GM12878 (cell line): ENCODE measurements at regions not wholly inside any gene's neighbourhood (a gene's known extent, or its start where the extent isn't known, plus 50 kb on each side); places are given as distances from the start of the nearest gene placed in this dataset.

Experiments used
- ATAC-seq: fragments of 200-7000 bp; cut with Tn5 transposase; 3 replicates; pipeline ENCODE4 v1.9.1; 2020; ENCODE audit warnings: mild to moderate bottlenecking, moderate library complexity
- BruUV-seq: library from RNA; stranded (reverse); fragments of 400-500 nt; replicated peaks from 2 replicates; lab custom pipeline; 2021; lab: Mats Ljungman, UMichigan
- CTCF ChIA-PET: fragments of 300-600 bp; sonication (Branson Sonifier 250); formaldehyde crosslinking; extraction: SDS; loops from one replicate; lab custom pipeline; 2021; ENCODE audit warnings: inconsistent platforms; lab: Yijun Ruan, JAX
- POLR2A ChIA-PET: fragments of 350-600 bp; formaldehyde crosslinking; extraction: SDS; loops from one replicate; lab custom pipeline; 2021; ENCODE audit warnings: inconsistent platforms; lab: Charles Lee
- RAD21 ChIA-PET: fragments of 300-600 bp; sonication (Branson Sonifier 250); formaldehyde crosslinking; loops from one replicate; lab custom pipeline; 2023; ENCODE audit warnings: antibody characterized with exemption; ENCODE audit not compliant: unreplicated experiment; lab: Charles Lee
- SMC1A ChIA-PET: fragments of 300-600 bp; sonication (Branson Sonifier 250); formaldehyde crosslinking; loops from one replicate; lab custom pipeline; 2023; ENCODE audit not compliant: unreplicated experiment, uncharacterized antibody; lab: Charles Lee
- DNase-seq: peaks from one replicate; pipeline ENCODE4 v3.0.0-alpha.2; 2011; ENCODE audit warnings: low read depth, low spot score
- FAIRE-seq: peaks from 3 replicates; lab custom pipeline; 2011; peaks lifted over from hg19 to GRCh38; lab: Jason Lieb, UNC
- H2AFZ ChIP-seq: 2 replicates; pipeline ENCODE4 v1.6.0; 2011; ENCODE audit warnings: low read depth, low read length, control low read depth; ENCODE audit not compliant: control insufficient read depth
- H3K27ac ChIP-seq: 2 replicates; pipeline ENCODE4 v1.5.1; 2011; ENCODE audit warnings: control low read depth; ENCODE audit not compliant: control insufficient read depth, insufficient read depth
- H3K27me3 ChIP-seq, 2 experiments: replicated peaks in 1 of 2; 2 replicates each; pipeline versions ENCODE4 v1.6.0 to v1.6.1; 2011; ENCODE audit warnings: low read length in 1 of 2; ENCODE audit not compliant: control insufficient read depth in 2 of 2, insufficient read depth in 2 of 2
- H3K36me3 ChIP-seq, 2 experiments: 2 replicates each; pipeline ENCODE4 v1.5.1; 2011; ENCODE audit warnings: low read length in 1 of 2; ENCODE audit not compliant: control insufficient read depth in 2 of 2, insufficient read depth in 2 of 2
- H3K4me1 ChIP-seq: 2 replicates; pipeline ENCODE4 v1.6.1; 2011; ENCODE audit warnings: mild to moderate bottlenecking, low read length, moderate library complexity, mixed read lengths; ENCODE audit not compliant: control insufficient read depth, insufficient read depth
- H3K4me2 ChIP-seq: 2 replicates; pipeline ENCODE4 v1.6.0; 2011; ENCODE audit warnings: control low read depth; ENCODE audit not compliant: control insufficient read depth, insufficient read depth
- H3K4me3 ChIP-seq: fragments of 200-600 bp; sonication (generic); 2 replicates; pipeline ENCODE4 v1.5.1; 2016
- H3K79me2 ChIP-seq: 2 replicates; pipeline ENCODE4 v1.6.0; 2011; ENCODE audit warnings: low read length; ENCODE audit not compliant: control insufficient read depth, insufficient read depth
- H3K9ac ChIP-seq: 2 replicates; pipeline ENCODE4 v1.8.0; 2011; ENCODE audit warnings: low read length, control low read depth, mixed read lengths; ENCODE audit not compliant: control insufficient read depth, insufficient read depth
- H3K9me3 ChIP-seq: replicated peaks from 3 replicates; pipeline ENCODE4 v1.5.1; 2011; ENCODE audit warnings: mild to moderate bottlenecking, low read length; ENCODE audit not compliant: control insufficient read depth, insufficient read depth
- H4K20me1 ChIP-seq: 2 replicates; pipeline ENCODE4 v1.6.0; 2011; ENCODE audit not compliant: control insufficient read depth, insufficient read depth
- BCLAF1 ChIP-seq: fragments of 450-650 bp; IDR thresholded peaks from 2 replicates; pipeline ENCODE4 v1.6.1; 2017; ENCODE audit warnings: antibody characterized with exemption, mild to moderate bottlenecking, moderate library complexity
- CBX3 ChIP-seq: fragments of 200-600 bp; sonication (generic); IDR thresholded peaks from 2 replicates; pipeline ENCODE4 v1.6.1; 2016; ENCODE audit warnings: low read depth, borderline replicate concordance
- CHD2 ChIP-seq: IDR thresholded peaks from 2 replicates; pipeline ENCODE4 v1.6.1; 2011; ENCODE audit warnings: low read depth, low read length, improper control_type of control experiment, borderline replicate concordance
- CHD4 ChIP-seq: fragments of 200-600 bp; sonication (generic); IDR thresholded peaks from 2 replicates; pipeline ENCODE4 v1.6.1; 2016; ENCODE audit warnings: mild to moderate bottlenecking
- DPF2 ChIP-seq: fragments of 450-650 bp; IDR thresholded peaks from 2 replicates; pipeline ENCODE4 v1.6.1; 2017; ENCODE audit warnings: mild to moderate bottlenecking
- GATAD2B ChIP-seq: fragments of 450-650 bp; conservative IDR thresholded peaks from 2 replicates; pipeline ENCODE4 v1.6.1; 2017; ENCODE audit warnings: low read depth, mild to moderate bottlenecking, moderate library complexity
- SPI1 ChIP-seq: IDR thresholded peaks from 2 replicates; pipeline ENCODE4 v1.6.1; 2011; ENCODE audit warnings: low read depth, mild to moderate bottlenecking, low read length, moderate library complexity, borderline replicate concordance; ENCODE audit not compliant: insufficient read depth
- WGBS: methylation state at CpG from one replicate; pipeline ENCODE4 v1.1.6; 2016; ENCODE audit warnings: low lambda C conversion rate; ENCODE audit not compliant: insufficient replicate concordance, insufficient coverage; ENCODE audit errors: missing lambda C conversion rate; 5-methylcytosine and 5-hydroxymethylcytosine counted together
- in situ Hi-C: fragments of 300-500 bp; cut with MboI; formaldehyde crosslinking; loops from 9 replicates; pipeline ENCODE4 v1.14.3; 2018; ENCODE audit warnings: mixed read lengths
- intact Hi-C: fragments of 100-400 bp; cut with micrococcal nuclease; formaldehyde crosslinking; loops from one replicate; pipeline ENCODE4 v1.14.2; 2022; ENCODE audit not compliant: unreplicated experiment
- TF ChIP-seq, protein P1 (sequence below): fragments of 450-650 bp; formaldehyde crosslinking; IDR thresholded peaks from 2 replicates; pipeline ENCODE4 v1.4.0; 2022; ENCODE audit warnings: mild to moderate bottlenecking, moderate library complexity

DNA sequence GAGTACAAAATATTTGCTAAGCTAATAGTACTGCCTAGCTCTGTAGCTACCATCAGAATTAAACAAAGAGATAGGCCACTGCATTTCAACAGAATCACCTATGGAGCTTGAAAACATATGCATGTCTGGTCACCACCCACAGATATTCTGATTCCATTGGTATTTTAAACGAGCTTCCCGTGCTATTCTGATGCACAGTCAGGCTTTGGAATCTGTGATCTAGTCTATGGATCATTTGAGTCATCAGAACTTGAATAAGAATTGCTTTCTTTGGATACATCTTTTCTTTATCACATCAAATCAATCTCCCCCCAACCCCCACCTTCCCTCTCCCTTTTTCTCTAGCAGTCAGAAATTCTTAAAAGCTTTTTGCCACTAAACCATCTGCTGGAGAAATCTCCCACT lies 124.7 kb downstream of the NPIPB5 start (continued):
- TF ChIP-seq BCLAF1, result no peak

GRCh38 chr16:22635801-22636200 lies 125.1 kb downstream of the NPIPB5 start:
- Histone ChIP-seq H3K36me3 (no peaks in the 10 kb centered on the region), H3K4me1 (no peaks in the 10 kb centered on the region), H3K27me3 (no peaks in the 10 kb centered on the region), H3K27ac (no peak overlapping the region), H3K4me3 (no peak overlapping the region), H3K9me3 (no peaks in the 10 kb centered on the region), H2AFZ (no peak overlapping the region), H3K79me2 (no peaks in the 10 kb centered on the region), H4K20me1 (no peaks in the 10 kb centered on the region), H3K9ac (no peak overlapping the region), H3K4me2 (no peak overlapping the region)
- in situ Hi-C loops (loop anchor here (5.0 kb wide), 1 partner anchor 1054 kb away; no protein-coding TSS in a partner anchor), intact Hi-C loops (no loop called here)
- BruUV-seq, result no TSS peak
- ChIA-PET SMC1A (interaction anchor here (1.4 kb wide), 1 partner anchor 18 kb away, joined by 3 read pairs; no protein-coding TSS in a partner anchor), CTCF (interaction anchor here (0.5 to 0.8 kb wide), 2 partner anchors 8 to 1588 kb away, joined by 3 to 4 read pairs; no protein-coding TSS in a partner anchor), POLR2A (interaction anchor here (0.6 kb wide), 2 partner anchors 22 to 1049 kb away, joined by 3 to 5 read pairs; no protein-coding TSS in a partner anchor), RAD21 (no interaction called here)
- no peak for TF ChIP-seq CHD4
- no peak for TF ChIP-seq GATAD2B
- TF ChIP-seq, protein P1, sequence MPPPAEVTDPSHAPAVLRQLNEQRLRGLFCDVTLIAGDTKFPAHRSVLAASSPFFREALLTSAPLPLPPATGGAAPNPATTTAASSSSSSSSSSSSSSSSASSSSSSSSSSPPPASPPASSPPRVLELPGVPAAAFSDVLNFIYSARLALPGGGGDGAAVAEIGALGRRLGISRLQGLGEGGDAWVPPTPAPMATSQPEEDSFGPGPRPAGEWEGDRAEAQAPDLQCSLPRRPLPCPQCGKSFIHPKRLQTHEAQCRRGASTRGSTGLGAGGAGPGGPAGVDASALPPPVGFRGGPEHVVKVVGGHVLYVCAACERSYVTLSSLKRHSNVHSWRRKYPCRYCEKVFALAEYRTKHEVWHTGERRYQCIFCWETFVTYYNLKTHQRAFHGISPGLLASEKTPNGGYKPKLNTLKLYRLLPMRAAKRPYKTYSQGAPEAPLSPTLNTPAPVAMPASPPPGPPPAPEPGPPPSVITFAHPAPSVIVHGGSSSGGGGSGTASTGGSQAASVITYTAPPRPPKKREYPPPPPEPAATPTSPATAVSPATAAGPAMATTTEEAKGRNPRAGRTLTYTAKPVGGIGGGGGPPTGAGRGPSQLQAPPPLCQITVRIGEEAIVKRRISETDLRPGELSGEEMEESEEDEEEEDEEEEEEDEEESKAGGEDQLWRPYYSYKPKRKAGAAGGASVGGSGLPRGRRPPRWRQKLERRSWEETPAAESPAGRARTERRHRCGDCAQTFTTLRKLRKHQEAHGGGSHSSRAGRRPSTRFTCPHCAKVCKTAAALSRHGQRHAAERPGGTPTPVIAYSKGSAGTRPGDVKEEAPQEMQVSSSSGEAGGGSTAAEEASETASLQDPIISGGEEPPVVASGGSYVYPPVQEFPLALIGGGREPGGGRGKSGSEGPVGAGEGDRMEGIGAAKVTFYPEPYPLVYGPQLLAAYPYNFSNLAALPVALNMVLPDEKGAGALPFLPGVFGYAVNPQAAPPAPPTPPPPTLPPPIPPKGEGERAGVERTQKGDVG (CRISPR knock-in tag), result no peak
- no peak for TF ChIP-seq DPF2
- no peak for TF ChIP-seq BCLAF1
- no peak for TF ChIP-seq CBX3
- no peak for TF ChIP-seq CHD2
- no peak for TF ChIP-seq SPI1
- FAIRE-seq (no peak), DNase-seq (no peak), ATAC-seq (no peak)
- 10% methylated on average over 6 of the region's 6 CpGs for WGBS
